ENCODE measurements at regions not wholly inside any gene's neighbourhood (a gene's known extent, or its start where the extent isn't known, plus 50 kb on each side); places are given as distances from the start of the nearest gene placed in this dataset.

DNA sequence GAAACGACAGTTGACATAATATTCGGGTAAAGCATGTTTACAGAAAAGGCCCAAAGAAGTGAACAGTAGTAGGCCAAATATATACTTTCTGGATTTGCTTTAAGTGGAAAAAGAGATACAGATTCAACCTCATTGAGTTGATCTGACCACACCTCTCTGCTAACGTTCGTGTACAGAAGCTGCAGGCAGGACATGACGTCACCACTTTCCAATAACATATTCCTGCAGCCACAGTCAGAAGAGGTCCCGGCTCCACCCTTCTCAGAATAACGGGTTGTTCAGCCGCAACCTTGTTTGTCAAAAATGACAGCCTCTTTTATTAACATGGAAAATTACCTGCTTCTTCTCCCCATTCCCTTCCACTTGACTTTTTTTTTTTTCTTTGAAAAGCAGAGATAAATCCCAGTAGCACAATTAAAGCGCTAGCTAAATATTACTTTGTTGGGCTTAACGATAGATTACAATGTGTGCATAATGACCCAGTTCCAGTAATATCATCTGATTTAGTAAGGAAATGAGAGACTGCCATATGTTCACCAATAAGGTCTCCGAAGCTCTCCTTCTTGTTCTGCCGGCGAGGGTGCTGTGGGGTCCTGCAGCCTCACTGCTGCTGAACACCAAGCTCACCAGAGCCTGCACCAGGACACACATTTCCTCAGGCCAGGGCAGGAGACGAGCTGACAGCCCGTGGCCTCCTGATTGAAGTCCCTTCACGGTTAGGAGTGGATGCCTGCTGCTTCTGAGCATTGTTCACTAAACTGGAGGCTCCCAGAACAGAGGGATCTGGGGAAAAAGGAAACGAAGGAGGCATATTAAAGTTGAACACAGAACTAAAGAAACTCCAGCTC is 451.0 kb upstream of the SALL3 start:
- POLR2A ChIA-PET (ENCODE audit: low non-redundant PET), result no interaction called here
- intact Hi-C loops (cut with micrococcal nuclease; ENCODE audit: unreplicated experiment), result no loop called here
- no peaks in the 10 kb centered on the region for H3K4me1 ChIP-seq (ENCODE audit: insufficient read depth, low read length, poor library complexity, severe bottlenecking)
- CTCF ChIA-PET, result no interaction called here
- no peak overlapping the region for H3K4me3 ChIP-seq (ENCODE audit: low read depth, low read length, poor library complexity, severe bottlenecking)
- peaks cover 24% of the 10 kb centered on the region for H3K9me3 ChIP-seq (ENCODE audit: low read depth, low read length, poor library complexity, severe bottlenecking)
- no peak for DNase-seq (ENCODE audit: low spot score)
- H3K27ac ChIP-seq (ENCODE audit: low read depth, low read length, poor library complexity, severe bottlenecking), result no peak overlapping the region
- H3K27me3 ChIP-seq (replicated peaks; ENCODE audit: insufficient read depth, low read depth, low read length, poor library complexity), result no peaks in the 10 kb centered on the region
- BruUV-seq (replicated peaks), result no TSS peak
- TF ChIP-seq CTCF (conservative IDR thresholded peaks at IDR 0.05; ENCODE audit: low read depth, low read length) (no peak), EZH2 (IDR thresholded peaks at IDR 0.05; ENCODE audit: borderline replicate concordance, low read depth, low read length, poor library complexity, severe bottlenecking) (no peak)
- H3K36me3 ChIP-seq (ENCODE audit: insufficient read depth, low read length, poor library complexity, severe bottlenecking), result no peaks in the 10 kb centered on the region

DNA sequence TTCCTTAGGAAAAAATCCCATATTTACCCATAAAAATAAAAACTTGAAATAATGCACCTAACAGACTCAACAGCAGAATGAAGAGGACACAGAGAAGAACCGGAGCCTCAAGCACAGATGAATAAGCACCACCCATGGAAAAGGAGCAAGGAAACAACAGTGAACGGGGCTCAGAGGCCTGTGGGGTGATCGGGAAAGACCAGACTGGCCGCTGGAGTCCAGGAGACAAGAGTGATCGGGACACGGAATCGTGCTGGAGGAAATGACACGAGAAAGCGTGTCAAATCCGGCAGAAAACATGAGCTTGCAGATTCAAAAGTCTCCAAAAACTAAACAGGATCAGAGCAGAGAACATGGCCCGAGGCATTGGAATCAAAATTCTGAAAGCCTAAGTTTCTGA is 448.0 kb upstream of the SALL3 start:
- TF ChIP-seq EZH2 (IDR thresholded peaks at IDR 0.05; ENCODE audit: borderline replicate concordance, low read depth, low read length, poor library complexity, severe bottlenecking) (no peak), CTCF (conservative IDR thresholded peaks at IDR 0.05; ENCODE audit: low read depth, low read length) (no peak)
- DNase-seq (ENCODE audit: low spot score), result no peak
- CTCF ChIA-PET, result no interaction called here
- Histone ChIP-seq H3K27me3 (replicated peaks; ENCODE audit: insufficient read depth, low read depth, low read length, poor library complexity) (no peaks in the 10 kb centered on the region), H3K9me3 (ENCODE audit: low read depth, low read length, poor library complexity, severe bottlenecking) (peaks cover 24% of the 10 kb centered on the region), H3K36me3 (ENCODE audit: insufficient read depth, low read length, poor library complexity, severe bottlenecking) (no peaks in the 10 kb centered on the region), H3K27ac (ENCODE audit: low read depth, low read length, poor library complexity, severe bottlenecking) (no peak overlapping the region), H3K4me3 (ENCODE audit: low read depth, low read length, poor library complexity, severe bottlenecking) (no peak overlapping the region), H3K4me1 (ENCODE audit: insufficient read depth, low read length, poor library complexity, severe bottlenecking) (no peaks in the 10 kb centered on the region)
- intact Hi-C loops (cut with micrococcal nuclease; ENCODE audit: unreplicated experiment), result no loop called here
- POLR2A ChIA-PET (ENCODE audit: low non-redundant PET), result no interaction called here
- no TSS peak for BruUV-seq (replicated peaks)

GRCh38 chr18:78538669-78539440 is 440.8 kb upstream of the SALL3 start:
- TF ChIP-seq CTCF (conservative IDR thresholded peaks at IDR 0.05; ENCODE audit: low read depth, low read length) (no peak), EZH2 (IDR thresholded peaks at IDR 0.05; ENCODE audit: borderline replicate concordance, low read depth, low read length, poor library complexity, severe bottlenecking) (no peak)
- intact Hi-C loops (cut with micrococcal nuclease; ENCODE audit: unreplicated experiment), result no loop called here
- ChIA-PET POLR2A (ENCODE audit: low non-redundant PET) (no interaction called here), CTCF (no interaction called here)
- Histone ChIP-seq H3K4me3 (ENCODE audit: low read depth, low read length, poor library complexity, severe bottlenecking) (no peak overlapping the region), H3K27ac (ENCODE audit: low read depth, low read length, poor library complexity, severe bottlenecking) (no peak overlapping the region), H3K36me3 (ENCODE audit: insufficient read depth, low read length, poor library complexity, severe bottlenecking) (no peaks in the 10 kb centered on the region), H3K4me1 (ENCODE audit: insufficient read depth, low read length, poor library complexity, severe bottlenecking) (no peaks in the 10 kb centered on the region), H3K9me3 (ENCODE audit: low read depth, low read length, poor library complexity, severe bottlenecking) (peaks cover 13% of the 10 kb centered on the region), H3K27me3 (replicated peaks; ENCODE audit: insufficient read depth, low read depth, low read length, poor library complexity) (no peaks in the 10 kb centered on the region)
- DNase-seq (ENCODE audit: low spot score), result no peak
- BruUV-seq (replicated peaks), result no TSS peak
